OCI-LY7 (cell line): ENCODE measurements at regions not wholly inside any gene's neighbourhood (a gene's known extent, or its start where the extent isn't known, plus 50 kb on each side); places are given as distances from the start of the nearest gene placed in this dataset.
"Not testable (repeated sequence)": the region's sequence is repeated elsewhere in the genome, so short reads cannot be mapped to it uniquely, and the experiment has no call there.

Source experiments
- BruUV-seq: library from RNA; stranded (reverse); fragments of 400-500 nt; replicated peaks from 2 replicates; lab custom pipeline; 2021; lab: Mats Ljungman, UMichigan
- CTCF ChIA-PET: fragments of 300-600 bp; sonication (Branson Sonifier 250); formaldehyde crosslinking; loops from one replicate; lab custom pipeline; 2022; ENCODE audit warnings: antibody characterized with exemption; ENCODE audit not compliant: unreplicated experiment; lab: Charles Lee
- POLR2A ChIA-PET: fragments of 300-600 bp; sonication (Branson Sonifier 250); formaldehyde crosslinking; loops from one replicate; lab custom pipeline; 2022; ENCODE audit warnings: antibody characterized with exemption; lab: Charles Lee
- DNase-seq: peaks from one replicate; pipeline ENCODE4 v3.0.0-alpha.2; 2015; ENCODE audit warnings: low spot score
- H2AFZ ChIP-seq: fragments of 200-600 bp; sonication (generic), shearing (Covaris generic); 2 replicates; pipeline ENCODE4 v1.6.1; 2014; ENCODE audit warnings: mild to moderate bottlenecking, antibody characterized with exemption, low read length, moderate library complexity
- H3K27ac ChIP-seq: fragments of 200-600 bp; sonication (generic); 2 replicates; pipeline ENCODE4 v1.5.1; 2014; ENCODE audit warnings: mixed run types, low read depth, mild to moderate bottlenecking, moderate library complexity, low read length, inconsistent platforms; ENCODE audit not compliant: poor library complexity, severe bottlenecking
- H3K36me3 ChIP-seq: fragments of 200-600 bp; sonication (generic); 2 replicates; pipeline ENCODE4 v1.6.1; 2014; ENCODE audit warnings: mild to moderate bottlenecking, antibody characterized with exemption, low read length, moderate library complexity, mixed read lengths; ENCODE audit not compliant: insufficient read depth
- H3K4me1 ChIP-seq: fragments of 200-600 bp; sonication (generic); 2 replicates; pipeline ENCODE4 v1.5.1; 2014; ENCODE audit warnings: mild to moderate bottlenecking, low read length; ENCODE audit not compliant: insufficient read depth, poor library complexity, severe bottlenecking
- H3K4me2 ChIP-seq: fragments of 200-600 bp; sonication (generic); 2 replicates; pipeline ENCODE4 v1.6.1; 2014; ENCODE audit warnings: mild to moderate bottlenecking, low read length
- H3K4me3 ChIP-seq: fragments of 200-600 bp; sonication (generic); 2 replicates; pipeline ENCODE4 v1.5.1; 2014; ENCODE audit warnings: mild to moderate bottlenecking, low read depth, low read length; ENCODE audit not compliant: poor library complexity, severe bottlenecking
- H3K79me2 ChIP-seq: fragments of 200-600 bp; sonication (generic); 2 replicates; pipeline ENCODE4 v1.6.1; 2016; ENCODE audit warnings: low read depth, mild to moderate bottlenecking, low read length, moderate library complexity, mixed read lengths; ENCODE audit not compliant: insufficient read depth
- H3K9me2 ChIP-seq: fragments of 200-600 bp; sonication (generic); 2 replicates; pipeline ENCODE4 v1.6.1; 2016; ENCODE audit warnings: mild to moderate bottlenecking, low read length, mixed read lengths; ENCODE audit not compliant: insufficient read depth
- H3K9me3 ChIP-seq: fragments of 200-600 bp; sonication (generic); 2 replicates; pipeline ENCODE4 v1.6.1; 2014; ENCODE audit warnings: mild to moderate bottlenecking, mixed run types, low read length, mixed read lengths
- H4K20me1 ChIP-seq: fragments of 200-600 bp; sonication (generic); 2 replicates; pipeline ENCODE4 v1.6.1; 2014; ENCODE audit warnings: mild to moderate bottlenecking, antibody characterized with exemption, low read length, moderate library complexity, mixed read lengths; ENCODE audit not compliant: insufficient read depth
- EZH2phosphoT487 ChIP-seq: fragments of 200-600 bp; sonication (generic); IDR thresholded peaks from 2 replicates; pipeline ENCODE4 v1.6.1; 2018; ENCODE audit warnings: low read depth, borderline replicate concordance, mild to moderate bottlenecking, mixed run types, antibody characterized with exemption, low read length, moderate library complexity, mixed read lengths
- intact Hi-C: fragments of 100-400 bp; cut with micrococcal nuclease; formaldehyde crosslinking; loops from one replicate; pipeline ENCODE4 v1.10.0; 2022; ENCODE audit not compliant: unreplicated experiment
- TF ChIP-seq, protein P1 (sequence below): fragments of 200-600 bp; sonication (generic); conservative IDR thresholded peaks from 2 replicates; pipeline ENCODE4 v1.5.1; 2014; ENCODE audit warnings: mild to moderate bottlenecking, antibody characterized with exemption, low read length, moderate library complexity, mixed read lengths

DNA sequence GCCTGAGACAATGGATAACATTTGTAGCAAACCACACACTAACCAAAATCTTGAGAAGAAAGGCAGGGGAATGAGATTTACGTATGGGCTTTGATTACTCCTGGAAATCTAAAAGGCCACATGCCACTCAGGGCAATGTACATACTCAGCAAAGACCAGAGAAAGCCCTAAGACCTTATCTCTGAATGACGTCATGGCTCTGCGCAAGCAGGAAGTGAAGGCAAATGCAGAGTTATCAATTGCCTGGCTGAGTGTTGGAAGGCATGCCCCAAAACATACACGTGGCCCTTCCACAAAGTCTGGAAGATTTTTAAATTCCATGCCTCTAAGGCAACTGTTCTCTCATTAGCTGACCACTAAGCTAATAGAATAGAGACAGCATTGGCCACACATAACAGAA is 90.9 kb upstream of the NRBF2 start:
- H3K4me3 ChIP-seq: no peak overlapping the region
- no peaks in the 10 kb centered on the region for H4K20me1 ChIP-seq
- no peaks in the 10 kb centered on the region for H3K9me2 ChIP-seq
- H3K4me1 ChIP-seq: no peaks in the 10 kb centered on the region
- H3K9me3 ChIP-seq: no peaks in the 10 kb centered on the region
- CTCF ChIA-PET: no interaction called here
- no peak overlapping the region for H3K27ac ChIP-seq
- no peaks in the 10 kb centered on the region for H3K36me3 ChIP-seq
- intact Hi-C loops: no loop called here
- TF ChIP-seq, protein P1, sequence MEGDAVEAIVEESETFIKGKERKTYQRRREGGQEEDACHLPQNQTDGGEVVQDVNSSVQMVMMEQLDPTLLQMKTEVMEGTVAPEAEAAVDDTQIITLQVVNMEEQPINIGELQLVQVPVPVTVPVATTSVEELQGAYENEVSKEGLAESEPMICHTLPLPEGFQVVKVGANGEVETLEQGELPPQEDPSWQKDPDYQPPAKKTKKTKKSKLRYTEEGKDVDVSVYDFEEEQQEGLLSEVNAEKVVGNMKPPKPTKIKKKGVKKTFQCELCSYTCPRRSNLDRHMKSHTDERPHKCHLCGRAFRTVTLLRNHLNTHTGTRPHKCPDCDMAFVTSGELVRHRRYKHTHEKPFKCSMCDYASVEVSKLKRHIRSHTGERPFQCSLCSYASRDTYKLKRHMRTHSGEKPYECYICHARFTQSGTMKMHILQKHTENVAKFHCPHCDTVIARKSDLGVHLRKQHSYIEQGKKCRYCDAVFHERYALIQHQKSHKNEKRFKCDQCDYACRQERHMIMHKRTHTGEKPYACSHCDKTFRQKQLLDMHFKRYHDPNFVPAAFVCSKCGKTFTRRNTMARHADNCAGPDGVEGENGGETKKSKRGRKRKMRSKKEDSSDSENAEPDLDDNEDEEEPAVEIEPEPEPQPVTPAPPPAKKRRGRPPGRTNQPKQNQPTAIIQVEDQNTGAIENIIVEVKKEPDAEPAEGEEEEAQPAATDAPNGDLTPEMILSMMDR: no peak
- TF ChIP-seq EZH2phosphoT487: no peak
- no peaks in the 10 kb centered on the region for H3K79me2 ChIP-seq
- H2AFZ ChIP-seq: no peak overlapping the region
- DNase-seq: no peak
- H3K4me2 ChIP-seq: no peak overlapping the region
- POLR2A ChIA-PET: no interaction called here
- no TSS peak for BruUV-seq

DNA sequence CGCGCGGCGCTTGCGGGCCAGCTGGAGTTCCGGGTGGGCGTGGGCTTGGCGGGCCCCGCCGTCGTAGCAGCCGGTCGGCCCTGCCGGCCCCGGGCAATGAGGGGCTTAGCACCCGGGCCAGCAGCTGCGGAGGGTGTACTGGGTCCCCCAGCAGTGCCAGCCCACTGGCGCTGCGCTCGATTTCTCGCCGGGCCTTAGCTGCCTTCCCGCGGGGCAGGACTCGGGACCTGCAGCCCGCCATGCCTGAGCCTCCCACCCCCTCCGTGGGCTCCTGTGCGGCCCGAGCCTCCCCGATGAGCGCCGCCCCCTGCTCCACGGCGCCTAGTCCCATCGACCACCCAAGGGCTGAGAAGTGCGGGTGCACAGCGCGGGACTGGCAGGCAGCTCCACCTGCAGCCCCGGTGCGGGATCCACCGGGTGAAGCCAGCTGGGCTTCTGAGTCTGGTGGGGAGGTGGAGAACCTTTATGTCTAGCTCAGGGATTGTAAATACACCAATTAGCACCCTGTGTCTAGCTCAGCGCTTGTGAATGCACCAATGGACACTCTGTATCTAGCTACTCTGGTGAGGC is 99.4 kb upstream of the NRBF2 start:
- CTCF ChIA-PET, H3K4me2 ChIP-seq, BruUV-seq: not testable (repeated sequence)

DNA sequence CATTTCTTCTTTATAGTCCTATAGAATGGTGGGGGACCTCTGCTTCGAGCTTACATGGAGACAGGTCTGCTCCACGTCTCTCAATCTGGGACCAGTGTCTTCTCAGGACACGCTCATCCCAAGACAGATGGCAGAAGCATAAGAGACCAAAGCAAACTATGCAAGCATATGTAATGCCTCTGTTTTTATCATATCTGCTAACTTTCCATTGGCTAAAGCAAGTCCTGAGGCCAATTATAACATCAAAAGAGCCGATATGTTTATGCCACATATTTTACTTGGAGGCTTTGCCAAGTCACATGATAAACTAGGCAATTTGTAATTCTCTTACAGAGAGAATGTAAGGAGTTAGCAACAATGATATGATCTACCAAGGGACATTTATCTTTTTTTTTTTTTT is 102.6 kb upstream of the NRBF2 start:
- CTCF ChIA-PET: no interaction called here
- H4K20me1 ChIP-seq: no peaks in the 10 kb centered on the region
- no peak overlapping the region for H2AFZ ChIP-seq
- POLR2A ChIA-PET: interaction anchor here (0.6 to 1.2 kb wide), 3 partner anchors 9 to 501 kb away, joined by 3 to 4 read pairs (median 3); no protein-coding TSS in a partner anchor
- intact Hi-C loops: no loop called here
- no peak overlapping the region for H3K27ac ChIP-seq
- DNase-seq: no peak
- BruUV-seq: no TSS peak
- no peaks in the 10 kb centered on the region for H3K36me3 ChIP-seq
- H3K9me3 ChIP-seq: no peaks in the 10 kb centered on the region
- no peak overlapping the region for H3K4me3 ChIP-seq
- TF ChIP-seq EZH2phosphoT487: no peak
- TF ChIP-seq, protein P1: no peak
- no peaks in the 10 kb centered on the region for H3K4me1 ChIP-seq
- no peaks in the 10 kb centered on the region for H3K79me2 ChIP-seq
- no peaks in the 10 kb centered on the region for H3K9me2 ChIP-seq
- no peak overlapping the region for H3K4me2 ChIP-seq

More for the DNA sequence above, 99.4 kb upstream of the NRBF2 start:
- H3K27ac ChIP-seq, H3K79me2 ChIP-seq, H3K4me3 ChIP-seq, H4K20me1 ChIP-seq, H3K9me2 ChIP-seq, H3K4me1 ChIP-seq, H2AFZ ChIP-seq, H3K36me3 ChIP-seq, intact Hi-C loops, DNase-seq, H3K9me3 ChIP-seq: not testable (repeated sequence)
- POLR2A ChIA-PET: interaction anchor here (0.6 kb wide), 1 partner anchor 1196 kb away, joined by 3 read pairs; no protein-coding TSS in a partner anchor
